ENCODE measurements at regions not wholly inside any gene's neighbourhood (a gene's known extent, or its start where the extent isn't known, plus 50 kb on each side); places are given as distances from the start of the nearest gene placed in this dataset.

DNA sequence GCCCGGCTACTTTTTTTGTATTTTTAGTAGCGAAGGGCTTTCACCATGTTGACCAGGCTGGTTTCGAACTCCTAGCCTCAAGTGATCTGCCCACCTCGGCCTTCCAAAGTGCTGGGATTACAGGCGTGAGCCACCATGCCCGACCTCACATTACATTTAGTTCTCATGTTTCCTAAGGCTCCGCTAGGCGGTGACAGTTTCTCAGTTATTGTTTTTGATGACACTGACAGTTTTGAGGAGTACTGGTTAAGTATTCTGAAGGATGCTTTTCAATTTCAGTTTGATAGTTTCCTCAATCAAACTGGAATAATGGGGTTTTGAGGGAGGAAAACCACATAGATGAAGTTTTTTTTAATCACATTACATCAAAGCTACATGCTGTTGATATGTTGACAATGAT is 1028.5 kb downstream of the CDH8 start:
- TF ChIP-seq POLR2AphosphoS5 (IDR thresholded peaks at IDR 0.05; ENCODE audit: low read depth, low read length) (no peak), TAF1 (IDR thresholded peaks at IDR 0.05; ENCODE audit: borderline replicate concordance, insufficient read depth, low read length) (no peak), REST (IDR thresholded peaks at IDR 0.05; ENCODE audit: insufficient read depth in 1 of 2, low read depth in 2 of 2, low read length in 2 of 2) (no peak), SIN3A (IDR thresholded peaks at IDR 0.05; ENCODE audit: borderline replicate concordance, insufficient read depth, low read length) (no peak), FOXP2 (optimal IDR thresholded peaks at IDR 0.05; ENCODE audit: borderline replicate concordance, extremely low read depth, extremely low read length, insufficient read depth) (no peak)

DNA sequence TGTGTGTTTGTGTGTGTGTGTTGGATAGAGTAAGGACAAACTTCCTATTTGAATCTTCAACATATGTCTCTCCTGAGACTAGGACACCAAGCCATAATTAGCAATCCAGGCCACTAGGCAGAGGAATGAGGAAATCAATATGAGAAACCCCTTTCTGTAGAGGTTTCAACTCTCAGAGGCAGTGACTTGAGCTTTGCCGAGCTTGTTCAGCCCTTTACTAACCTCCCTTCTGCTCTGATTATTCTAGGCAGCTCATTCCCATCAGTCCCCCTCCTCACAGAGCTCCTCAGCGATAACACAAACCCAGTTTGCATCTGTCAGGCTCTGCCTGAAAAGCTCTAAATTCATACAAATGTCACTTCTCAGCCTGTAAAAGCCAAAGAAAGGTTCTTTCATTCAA is 1030.3 kb downstream of the CDH8 start:
- TF ChIP-seq POLR2AphosphoS5 (IDR thresholded peaks at IDR 0.05; ENCODE audit: low read depth, low read length): no peak
- TF ChIP-seq TAF1 (IDR thresholded peaks at IDR 0.05; ENCODE audit: borderline replicate concordance, insufficient read depth, low read length): no peak
- TF ChIP-seq FOXP2 (optimal IDR thresholded peaks at IDR 0.05; ENCODE audit: borderline replicate concordance, extremely low read depth, extremely low read length, insufficient read depth): no peak
- no peak for TF ChIP-seq REST (IDR thresholded peaks at IDR 0.05; ENCODE audit: insufficient read depth in 1 of 2, low read depth in 2 of 2, low read length in 2 of 2)
- TF ChIP-seq SIN3A (IDR thresholded peaks at IDR 0.05; ENCODE audit: borderline replicate concordance, insufficient read depth, low read length): no peak

GRCh38 chr16:61002479-61003204 is 1033.6 kb downstream of the CDH8 start:
- TF ChIP-seq FOXP2 (optimal IDR thresholded peaks at IDR 0.05; ENCODE audit: borderline replicate concordance, extremely low read depth, extremely low read length, insufficient read depth): no peak
- TF ChIP-seq SIN3A (IDR thresholded peaks at IDR 0.05; ENCODE audit: borderline replicate concordance, insufficient read depth, low read length): no peak
- TF ChIP-seq POLR2AphosphoS5 (IDR thresholded peaks at IDR 0.05; ENCODE audit: low read depth, low read length): no peak

- no peak for TF ChIP-seq POLR2AphosphoS5 (IDR thresholded peaks at IDR 0.05; ENCODE audit: low read depth, low read length)
- TF ChIP-seq SIN3A (IDR thresholded peaks at IDR 0.05; ENCODE audit: borderline replicate concordance, insufficient read depth, low read length): no peak
- no peak for TF ChIP-seq REST (IDR thresholded peaks at IDR 0.05; ENCODE audit: insufficient read depth in 1 of 2, low read depth in 2 of 2, low read length in 2 of 2)
- no peak for TF ChIP-seq TAF1 (IDR thresholded peaks at IDR 0.05; ENCODE audit: borderline replicate concordance, insufficient read depth, low read length)
- TF ChIP-seq FOXP2 (optimal IDR thresholded peaks at IDR 0.05; ENCODE audit: borderline replicate concordance, extremely low read depth, extremely low read length, insufficient read depth): no peak
These were observed 1044.4 kb downstream of the CDH8 start for GRCh38 chr16:60991886-60992285.

DNA sequence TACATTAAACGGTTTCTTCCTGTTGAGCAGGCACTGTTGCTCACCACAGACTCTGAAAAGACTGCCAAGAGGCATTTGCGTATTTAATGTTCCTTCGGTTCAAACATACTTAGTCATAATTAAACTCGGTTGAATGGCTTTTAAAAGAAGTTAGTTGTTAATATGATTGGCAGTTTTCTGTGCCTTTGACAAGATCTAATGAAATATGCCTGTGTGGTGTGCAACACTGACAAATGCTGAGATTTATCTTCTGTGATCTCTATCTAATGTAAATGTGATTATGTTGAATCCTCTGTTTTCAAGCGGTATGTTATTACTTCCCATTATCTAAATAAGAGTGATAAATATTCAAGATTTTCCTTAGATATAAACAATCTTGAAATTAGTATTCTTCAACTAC is 1046.6 kb downstream of the CDH8 start:
- no peak for TF ChIP-seq POLR2AphosphoS5 (IDR thresholded peaks at IDR 0.05; ENCODE audit: low read depth, low read length)
- TF ChIP-seq REST (IDR thresholded peaks at IDR 0.05; ENCODE audit: insufficient read depth in 1 of 2, low read depth in 2 of 2, low read length in 2 of 2): no peak
- TF ChIP-seq TAF1 (IDR thresholded peaks at IDR 0.05; ENCODE audit: borderline replicate concordance, insufficient read depth, low read length): no peak
- TF ChIP-seq FOXP2 (optimal IDR thresholded peaks at IDR 0.05; ENCODE audit: borderline replicate concordance, extremely low read depth, extremely low read length, insufficient read depth): no peak
- no peak for TF ChIP-seq SIN3A (IDR thresholded peaks at IDR 0.05; ENCODE audit: borderline replicate concordance, insufficient read depth, low read length)

All from PFSK-1 (cell line).